Ascending aorta (tissue), 2 donors: ENCODE measurements at regions not wholly inside any gene's neighbourhood (a gene's known extent, or its start where the extent isn't known, plus 50 kb on each side); places are given as distances from the start of the nearest gene placed in this dataset.

Experiments used
- DNase-seq, 2 donors: peaks; one replicate each; pipeline ENCODE4 v3.0.0-alpha.2; 2019; ENCODE audit warnings: low spot score in 2 of 2
- H3K27ac ChIP-seq, 2 donors: fragments of 200-600 bp; sonication (generic); one replicate each; pipeline ENCODE4 v1.5.1; 2016 to 2017; ENCODE audit warnings: mild to moderate bottlenecking in 1 of 2
- H3K27me3 ChIP-seq: fragments of 200-600 bp; sonication (generic); one replicate; pipeline ENCODE4 v1.5.1; 2017
- H3K36me3 ChIP-seq, 2 donors: fragments of 200-600 bp; sonication (generic); one replicate each; pipeline ENCODE4 v1.5.1; 2016
- H3K4me1 ChIP-seq, 2 donors: fragments of 200-600 bp; sonication (generic); one replicate each; pipeline ENCODE4 v1.5.1; 2016 to 2017; ENCODE audit warnings: mild to moderate bottlenecking in 1 of 2
- H3K4me3 ChIP-seq, 2 donors: fragments of 200-600 bp; sonication (generic); one replicate each; pipeline ENCODE4 v1.5.1; 2016 to 2017; ENCODE audit warnings: mild to moderate bottlenecking in 1 of 2
- H3K9me3 ChIP-seq, 2 donors: fragments of 200-600 bp; sonication (generic); one replicate each; pipeline ENCODE4 v1.5.1; 2016
- CTCF ChIP-seq, 3 experiments: fragments of 200-600 bp in 2 of 3; fragments of 450-650 bp in 1 of 3; sonication (generic) in 2 of 3; IDR thresholded peaks; one replicate each; pipeline ENCODE4 v1.5.1; 2016 to 2019; ENCODE audit warnings: antibody characterized with exemption in 3 of 3, mild to moderate bottlenecking in 1 of 3, moderate library complexity in 1 of 3
- intact Hi-C: fragments of 100-400 bp; cut with DNase I; formaldehyde crosslinking; loops from one replicate; pipeline ENCODE4 v1.15.1; 2023

DNA sequence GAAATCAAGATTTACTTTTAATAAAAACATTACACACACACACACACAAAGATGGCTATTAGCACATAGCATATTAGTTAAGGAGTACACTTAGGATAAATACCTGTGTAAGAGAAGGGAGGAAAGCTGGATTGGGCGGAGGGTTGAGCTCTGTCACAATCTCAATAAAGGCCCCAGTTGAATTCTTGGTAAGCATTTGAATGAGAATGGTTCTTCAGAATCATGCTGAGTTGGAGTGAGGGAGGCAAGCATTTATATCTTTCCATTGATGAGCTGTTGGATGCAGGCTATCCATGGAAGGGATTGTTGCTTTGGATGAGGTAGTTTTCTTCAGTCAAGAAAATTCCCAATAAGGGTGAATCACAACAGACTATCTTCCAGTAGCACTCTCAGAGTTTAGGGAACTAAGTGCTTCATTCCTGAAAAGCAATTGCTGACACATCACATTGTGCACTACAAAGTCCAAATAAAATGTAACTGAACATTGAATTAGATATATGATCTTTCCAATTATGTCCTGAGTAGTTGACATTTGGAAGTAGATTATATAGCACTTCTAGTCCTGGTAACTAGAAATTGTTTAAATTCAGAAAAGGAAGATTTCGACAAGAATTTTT lies 95.7 kb downstream of the SUCNR1 start:
- Histone ChIP-seq H3K36me3 (no peaks in the 10 kb centered on the region), H3K9me3 (no peaks in the 10 kb centered on the region), H3K4me3 (no peak overlapping the region), H3K27me3 (no peaks in the 10 kb centered on the region), H3K27ac (no peak overlapping the region), H3K4me1 (peaks cover 0 to 6% of the 10 kb centered on the region in 2 donors)
- DNase-seq = no peak
- TF ChIP-seq CTCF (IDR thresholded peaks at IDR 0.05) = no peak
- intact Hi-C loops = no loop called here

DNA sequence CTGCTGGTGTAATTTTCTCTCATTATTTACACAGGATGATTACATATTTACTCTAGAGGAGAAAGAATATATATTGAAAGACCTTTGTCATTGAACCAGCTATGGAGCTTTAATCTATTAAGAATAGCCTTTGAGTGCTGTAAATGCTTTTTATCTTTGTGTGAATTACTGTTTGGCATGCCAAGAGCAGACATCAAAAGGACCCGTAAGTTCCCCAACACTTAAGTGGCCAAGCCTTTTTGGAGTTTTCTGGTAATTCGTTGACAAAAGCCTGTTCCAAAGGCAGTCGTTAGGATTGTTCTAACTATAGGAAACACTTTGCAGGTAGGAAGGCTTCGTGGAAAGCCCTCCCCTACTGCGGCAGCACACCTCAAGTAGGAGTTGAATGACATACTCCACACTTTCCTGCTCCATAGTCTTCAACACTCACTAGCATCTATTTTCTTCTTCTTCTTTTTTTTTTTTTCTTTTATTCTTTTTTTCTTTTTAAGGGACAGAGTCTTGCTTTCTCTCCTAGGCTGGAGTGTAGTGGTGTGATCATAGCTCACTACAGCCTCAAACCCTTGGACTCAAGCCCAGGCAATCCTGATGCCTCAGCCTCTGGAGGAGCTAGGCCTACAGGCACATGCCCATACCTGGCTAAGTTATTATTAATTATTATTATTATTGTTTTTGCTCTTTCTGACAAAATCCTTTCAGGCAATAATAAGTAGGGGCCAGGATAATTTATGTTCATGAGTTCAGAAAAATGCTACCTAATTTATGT lies 98.6 kb downstream of the SUCNR1 start:
- no peak for TF ChIP-seq CTCF (IDR thresholded peaks at IDR 0.05)
- Histone ChIP-seq H3K27me3 (no peaks in the 10 kb centered on the region), H3K27ac (no peak overlapping the region), H3K36me3 (no peaks in the 10 kb centered on the region), H3K9me3 (no peaks in the 10 kb centered on the region), H3K4me3 (no peak overlapping the region), H3K4me1 (peaks cover 0 to 17% of the 10 kb centered on the region in 2 donors)
- no peak for DNase-seq
- intact Hi-C loops = no loop called here

GRCh38 chr3:151974067-151974466 lies 100.6 kb downstream of the SUCNR1 start:
- Histone ChIP-seq H3K27me3 (no peaks in the 10 kb centered on the region), H3K4me3 (no peak overlapping the region), H3K27ac (no peak overlapping the region), H3K36me3 (no peaks in the 10 kb centered on the region), H3K9me3 (no peaks in the 10 kb centered on the region), H3K4me1 (peaks cover 0 to 17% of the 10 kb centered on the region in 2 donors)
- intact Hi-C loops = no loop called here
- no peak for TF ChIP-seq CTCF (IDR thresholded peaks at IDR 0.05)
- no peak for DNase-seq

- H3K27ac ChIP-seq = peak overlapping the region; percentile 12 to 38
- peaks cover 0 to 17% of the 10 kb centered on the region in 2 donors for H3K4me1 ChIP-seq
- DNase-seq = no peak
- no peaks in the 10 kb centered on the region for H3K36me3 ChIP-seq
- TF ChIP-seq CTCF (IDR thresholded peaks at IDR 0.05) = no peak
- H3K4me3 ChIP-seq = no peak overlapping the region
- H3K9me3 ChIP-seq = no peaks in the 10 kb centered on the region
- intact Hi-C loops = loop anchor here (5.0 kb wide), 1 partner anchor 44 kb away; no protein-coding TSS in a partner anchor
- H3K27me3 ChIP-seq = no peaks in the 10 kb centered on the region
These were observed 103.0 kb downstream of the SUCNR1 start for GRCh38 chr3:151976211-151977050.

DNA sequence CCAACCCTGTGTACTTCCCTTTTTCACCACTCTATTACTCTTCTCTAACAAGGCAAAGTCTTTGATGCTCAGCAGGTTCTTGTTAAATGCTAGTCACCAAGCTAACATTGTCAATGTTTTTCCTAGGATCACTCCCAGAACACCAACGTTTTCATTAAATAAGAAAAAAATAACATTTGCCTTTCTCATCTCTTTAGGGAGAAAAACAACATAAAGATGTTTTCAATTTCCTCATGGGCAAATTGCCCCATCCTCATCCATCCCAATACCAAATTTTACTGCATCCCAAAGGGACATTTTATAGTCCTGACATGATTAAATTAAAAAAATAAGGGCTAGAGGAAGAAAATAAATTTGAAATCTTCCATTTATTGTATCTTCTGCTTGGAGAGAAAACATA lies 106.5 kb downstream of the SUCNR1 start:
- intact Hi-C loops = loop anchor here (5.0 kb wide), 1 partner anchor 48 kb away; no protein-coding TSS in a partner anchor

More for the DNA sequence above, 106.5 kb downstream of the SUCNR1 start:
- no peak for DNase-seq
- Histone ChIP-seq H3K4me3 (no peak overlapping the region), H3K27ac (no peak overlapping the region), H3K27me3 (no peaks in the 10 kb centered on the region), H3K36me3 (no peaks in the 10 kb centered on the region), H3K4me1 (peaks cover 0 to 7% of the 10 kb centered on the region in 2 donors), H3K9me3 (no peaks in the 10 kb centered on the region)
- no peak for TF ChIP-seq CTCF (IDR thresholded peaks at IDR 0.05)
